ENCODE measurements at regions not wholly inside any gene's neighbourhood (a gene's known extent, or its start where the extent isn't known, plus 50 kb on each side); places are given as distances from the start of the nearest gene placed in this dataset.

GRCh38 chr16:87002717-87003413, 314.3 kb downstream of the C16orf95 start:
- H3K27ac ChIP-seq (ENCODE audit: low read depth in 1 of 2, low read length in 2 of 2): no peak overlapping the region
- intact Hi-C loops (cut with DNase I): no loop called here
- no peaks in the 10 kb centered on the region for H3K27me3 ChIP-seq (ENCODE audit: control insufficient read depth in 1 of 2, insufficient read depth in 2 of 2, low read length in 1 of 2)
- no peaks in the 10 kb centered on the region for H3K36me3 ChIP-seq (ENCODE audit: control insufficient read depth in 1 of 2, insufficient read depth in 2 of 2, low read length in 1 of 2)
- H3K9me3 ChIP-seq (ENCODE audit: control insufficient read depth, low read length): no peaks in the 10 kb centered on the region
- no peak for ATAC-seq (ENCODE audit: low FRiP score)
- H3K4me3 ChIP-seq (ENCODE audit: low read length in 2 of 2): no peak overlapping the region
- H3K4me1 ChIP-seq (ENCODE audit: control insufficient read depth in 1 of 2, insufficient read depth in 2 of 2, low read length in 2 of 2): no peaks in the 10 kb centered on the region
- no peak for DNase-seq

GRCh38 chr16:87003414-87003755, 313.8 kb downstream of the C16orf95 start:
- intact Hi-C loops (cut with DNase I): no loop called here

GRCh38 chr16:87006021-87006420, 311.2 kb downstream of the C16orf95 start:
- no peak for DNase-seq
- no peak overlapping the region for H3K27ac ChIP-seq (ENCODE audit: low read depth in 1 of 2, low read length in 2 of 2)
- H3K4me3 ChIP-seq (ENCODE audit: low read length in 2 of 2): no peak overlapping the region
- ATAC-seq (ENCODE audit: low FRiP score): no peak
- no peaks in the 10 kb centered on the region for H3K4me1 ChIP-seq (ENCODE audit: control insufficient read depth in 1 of 2, insufficient read depth in 2 of 2, low read length in 2 of 2)
- 94 to 96% methylated on average over 6 of the region's 6 CpGs for WGBS, 2 donors
- H3K9me3 ChIP-seq (ENCODE audit: control insufficient read depth, low read length): no peaks in the 10 kb centered on the region
- H3K36me3 ChIP-seq (ENCODE audit: control insufficient read depth in 1 of 2, insufficient read depth in 2 of 2, low read length in 1 of 2): no peaks in the 10 kb centered on the region
- intact Hi-C loops (cut with DNase I): no loop called here
- H3K27me3 ChIP-seq (ENCODE audit: control insufficient read depth in 1 of 2, insufficient read depth in 2 of 2, low read length in 1 of 2): no peaks in the 10 kb centered on the region

More at GRCh38 chr16:87003414-87003755, 313.8 kb downstream of the C16orf95 start:
- no peak for ATAC-seq (ENCODE audit: low FRiP score)
- no peak overlapping the region for H3K4me3 ChIP-seq (ENCODE audit: low read length in 2 of 2)
- DNase-seq: no peak
- 78 to 81% methylated on average over 2 of the region's 2 CpGs for WGBS, 2 donors
- no peaks in the 10 kb centered on the region for H3K4me1 ChIP-seq (ENCODE audit: control insufficient read depth in 1 of 2, insufficient read depth in 2 of 2, low read length in 2 of 2)
- H3K9me3 ChIP-seq (ENCODE audit: control insufficient read depth, low read length): no peaks in the 10 kb centered on the region
- no peak overlapping the region for H3K27ac ChIP-seq (ENCODE audit: low read depth in 1 of 2, low read length in 2 of 2)
- H3K27me3 ChIP-seq (ENCODE audit: control insufficient read depth in 1 of 2, insufficient read depth in 2 of 2, low read length in 1 of 2): no peaks in the 10 kb centered on the region
- H3K36me3 ChIP-seq (ENCODE audit: control insufficient read depth in 1 of 2, insufficient read depth in 2 of 2, low read length in 1 of 2): no peaks in the 10 kb centered on the region

- ATAC-seq (ENCODE audit: low FRiP score): no peak
- H3K36me3 ChIP-seq (ENCODE audit: control insufficient read depth in 1 of 2, insufficient read depth in 2 of 2, low read length in 1 of 2): no peaks in the 10 kb centered on the region
- no peak overlapping the region for H3K27ac ChIP-seq (ENCODE audit: low read depth in 1 of 2, low read length in 2 of 2)
- H3K4me1 ChIP-seq (ENCODE audit: control insufficient read depth in 1 of 2, insufficient read depth in 2 of 2, low read length in 2 of 2): no peaks in the 10 kb centered on the region
- H3K9me3 ChIP-seq (ENCODE audit: control insufficient read depth, low read length): no peaks in the 10 kb centered on the region
- no peak overlapping the region for H3K4me3 ChIP-seq (ENCODE audit: low read length in 2 of 2)
- DNase-seq: no peak
- WGBS, 2 donors: 91 to 92% methylated on average over 12 of the region's 12 CpGs
- intact Hi-C loops (cut with DNase I): no loop called here
- no peaks in the 10 kb centered on the region for H3K27me3 ChIP-seq (ENCODE audit: control insufficient read depth in 1 of 2, insufficient read depth in 2 of 2, low read length in 1 of 2)
Measured at GRCh38 chr16:87006789-87007745, 310.1 kb downstream of the C16orf95 start.

- H3K36me3 ChIP-seq (ENCODE audit: control insufficient read depth in 1 of 2, insufficient read depth in 2 of 2, low read length in 1 of 2): no peaks in the 10 kb centered on the region
- no peak overlapping the region for H3K4me3 ChIP-seq (ENCODE audit: low read length in 2 of 2)
- DNase-seq (no peak), ATAC-seq (ENCODE audit: low FRiP score) (no peak)
- no peaks in the 10 kb centered on the region for H3K4me1 ChIP-seq (ENCODE audit: control insufficient read depth in 1 of 2, insufficient read depth in 2 of 2, low read length in 2 of 2)
- H3K9me3 ChIP-seq (ENCODE audit: control insufficient read depth, low read length): no peaks in the 10 kb centered on the region
- intact Hi-C loops (cut with DNase I): no loop called here
- 93 to 96% methylated on average over 10 of the region's 10 CpGs for WGBS, 2 donors
- no peaks in the 10 kb centered on the region for H3K27me3 ChIP-seq (ENCODE audit: control insufficient read depth in 1 of 2, insufficient read depth in 2 of 2, low read length in 1 of 2)
- H3K27ac ChIP-seq (ENCODE audit: low read depth in 1 of 2, low read length in 2 of 2): no peak overlapping the region
Measured at GRCh38 chr16:87007907-87008306, 309.3 kb downstream of the C16orf95 start.

- Histone ChIP-seq H3K27me3 (ENCODE audit: control insufficient read depth in 1 of 2, insufficient read depth in 2 of 2, low read length in 1 of 2) (no peaks in the 10 kb centered on the region), H3K4me1 (ENCODE audit: control insufficient read depth in 1 of 2, insufficient read depth in 2 of 2, low read length in 2 of 2) (no peaks in the 10 kb centered on the region), H3K27ac (ENCODE audit: low read depth in 1 of 2, low read length in 2 of 2) (no peak overlapping the region), H3K36me3 (ENCODE audit: control insufficient read depth in 1 of 2, insufficient read depth in 2 of 2, low read length in 1 of 2) (no peaks in the 10 kb centered on the region), H3K9me3 (ENCODE audit: control insufficient read depth, low read length) (no peaks in the 10 kb centered on the region), H3K4me3 (ENCODE audit: low read length in 2 of 2) (no peak overlapping the region)
- 95 to 98% methylated on average over 5 of the region's 5 CpGs for WGBS, 2 donors
- intact Hi-C loops (cut with DNase I): no loop called here
- ATAC-seq (ENCODE audit: low FRiP score) (no peak), DNase-seq (no peak)
Measured at GRCh38 chr16:87008664-87009063, 308.5 kb downstream of the C16orf95 start.

- intact Hi-C loops (cut with DNase I): no loop called here
- Histone ChIP-seq H3K36me3 (ENCODE audit: control insufficient read depth in 1 of 2, insufficient read depth in 2 of 2, low read length in 1 of 2) (no peaks in the 10 kb centered on the region), H3K27me3 (ENCODE audit: control insufficient read depth in 1 of 2, insufficient read depth in 2 of 2, low read length in 1 of 2) (no peaks in the 10 kb centered on the region), H3K27ac (ENCODE audit: low read depth in 1 of 2, low read length in 2 of 2) (no peak overlapping the region), H3K9me3 (ENCODE audit: control insufficient read depth, low read length) (no peaks in the 10 kb centered on the region), H3K4me1 (ENCODE audit: control insufficient read depth in 1 of 2, insufficient read depth in 2 of 2, low read length in 2 of 2) (no peaks in the 10 kb centered on the region), H3K4me3 (ENCODE audit: low read length in 2 of 2) (no peak overlapping the region)
- 33 to 35% methylated on average over 37 of the region's 37 CpGs for WGBS, 2 donors
- ATAC-seq (ENCODE audit: low FRiP score) (peak; percentile 54), DNase-seq (no peak)
Measured at GRCh38 chr16:87012954-87013938, 303.9 kb downstream of the C16orf95 start.

GRCh38 chr16:87014112-87014511, 303.1 kb downstream of the C16orf95 start:
- H3K27ac ChIP-seq (ENCODE audit: low read depth in 1 of 2, low read length in 2 of 2): no peak overlapping the region
- WGBS, 2 donors: 97 to 98% methylated on average over 1 of the region's 1 CpG
- H3K36me3 ChIP-seq (ENCODE audit: control insufficient read depth in 1 of 2, insufficient read depth in 2 of 2, low read length in 1 of 2): no peaks in the 10 kb centered on the region
- DNase-seq (no peak), ATAC-seq (ENCODE audit: low FRiP score) (no peak)
- no peaks in the 10 kb centered on the region for H3K4me1 ChIP-seq (ENCODE audit: control insufficient read depth in 1 of 2, insufficient read depth in 2 of 2, low read length in 2 of 2)
- H3K9me3 ChIP-seq (ENCODE audit: control insufficient read depth, low read length): no peaks in the 10 kb centered on the region
- no peak overlapping the region for H3K4me3 ChIP-seq (ENCODE audit: low read length in 2 of 2)
- no peaks in the 10 kb centered on the region for H3K27me3 ChIP-seq (ENCODE audit: control insufficient read depth in 1 of 2, insufficient read depth in 2 of 2, low read length in 1 of 2)
- intact Hi-C loops (cut with DNase I): no loop called here

Measured in aorta (tissue), 5 donors.